ENCODE measurements at regions not wholly inside any gene's neighbourhood (a gene's known extent, or its start where the extent isn't known, plus 50 kb on each side); places are given as distances from the start of the nearest gene placed in this dataset.

GRCh38 chr7:46173476-46174195 lies 252.6 kb upstream of the IGFBP3 start:
- no peak for DNase-seq

- no peak for DNase-seq
These were observed 249.7 kb upstream of the IGFBP3 start for GRCh38 chr7:46170792-46171191.

DNA sequence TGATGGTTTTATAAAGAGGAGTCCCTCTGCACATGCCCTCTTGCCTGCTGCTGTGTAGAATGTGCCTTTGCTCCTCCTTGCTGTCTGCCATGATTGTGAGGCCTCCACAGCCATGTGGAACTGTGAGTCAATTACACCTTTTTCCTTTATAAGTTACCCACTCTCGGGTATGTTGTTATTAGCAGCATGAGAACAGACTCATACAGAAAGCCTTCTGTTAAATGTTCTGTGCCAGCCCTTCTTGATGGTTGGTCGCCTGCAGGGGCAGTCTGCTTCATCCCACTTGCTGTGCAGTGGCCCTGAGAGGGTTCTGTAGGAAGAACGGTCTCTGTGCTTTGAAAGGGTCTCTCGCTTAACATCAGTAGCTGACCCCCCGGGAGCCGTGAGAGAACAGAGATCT lies 248.9 kb upstream of the IGFBP3 start:
- DNase-seq = no peak

- DNase-seq = no peak
These were observed 248.3 kb upstream of the IGFBP3 start for GRCh38 chr7:46169384-46169755.

GRCh38 chr7:46168671-46169383 lies 247.8 kb upstream of the IGFBP3 start:
- no peak for DNase-seq

DNA sequence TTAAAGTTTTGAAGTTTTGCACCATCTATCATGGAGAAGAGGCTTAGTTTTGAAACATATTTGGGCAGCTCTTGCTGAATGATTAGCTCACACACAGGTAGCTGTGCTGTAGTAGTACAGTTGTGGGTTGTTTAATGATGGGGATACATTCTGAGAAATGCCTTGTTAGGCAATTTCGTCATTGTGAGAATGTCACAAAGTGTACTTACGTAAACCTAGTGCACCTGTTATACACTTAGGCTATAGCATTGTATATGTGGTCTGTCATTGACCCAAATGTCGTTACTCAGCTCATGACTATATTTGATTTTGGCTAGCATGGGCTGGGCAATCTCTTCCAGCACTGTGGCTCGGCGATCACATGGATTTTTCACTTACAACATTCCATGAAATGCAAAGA lies 247.2 kb upstream of the IGFBP3 start:
- DNase-seq = no peak

DNA sequence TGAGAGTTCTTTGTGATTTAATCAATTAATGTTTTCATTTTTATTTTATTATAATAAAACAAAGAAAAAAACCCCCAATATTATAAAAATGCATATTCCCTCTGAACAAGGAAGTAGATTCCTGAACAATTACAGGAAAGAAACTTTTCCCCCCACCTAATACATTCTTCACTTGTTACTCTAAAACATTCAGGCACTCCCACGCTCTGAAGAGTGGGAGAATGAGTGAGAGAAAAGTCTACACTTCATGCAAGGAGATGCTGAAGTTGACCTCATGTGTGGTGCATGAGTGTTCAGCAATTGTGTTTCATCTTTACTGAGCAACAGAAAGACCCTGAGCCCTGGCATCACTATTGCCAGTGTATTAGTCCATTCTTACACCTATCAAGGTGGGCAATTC lies 244.2 kb upstream of the IGFBP3 start:
- DNase-seq = no peak

- DNase-seq = no peak
These were observed 243.6 kb upstream of the IGFBP3 start for GRCh38 chr7:46164629-46165028.

DNA sequence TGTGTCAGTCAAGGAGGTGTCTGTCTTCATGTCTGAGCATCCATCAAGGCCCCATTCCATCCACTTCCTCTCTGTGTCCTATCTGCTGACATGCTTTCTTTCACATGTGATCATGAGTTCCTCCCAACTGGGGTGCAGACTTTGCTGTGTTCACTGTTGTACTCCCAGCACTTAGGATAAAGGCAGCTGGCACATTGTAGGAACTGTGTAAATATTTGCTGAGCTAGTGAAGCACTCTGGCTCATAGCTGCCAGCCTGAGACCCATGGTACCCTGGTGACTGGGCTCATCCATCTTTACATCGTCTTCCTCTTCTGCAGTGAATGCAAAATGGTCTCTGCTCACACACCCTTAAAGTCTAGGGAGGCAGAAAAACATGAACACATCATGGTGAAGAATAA lies 242.2 kb upstream of the IGFBP3 start:
- no peak for DNase-seq

DNA sequence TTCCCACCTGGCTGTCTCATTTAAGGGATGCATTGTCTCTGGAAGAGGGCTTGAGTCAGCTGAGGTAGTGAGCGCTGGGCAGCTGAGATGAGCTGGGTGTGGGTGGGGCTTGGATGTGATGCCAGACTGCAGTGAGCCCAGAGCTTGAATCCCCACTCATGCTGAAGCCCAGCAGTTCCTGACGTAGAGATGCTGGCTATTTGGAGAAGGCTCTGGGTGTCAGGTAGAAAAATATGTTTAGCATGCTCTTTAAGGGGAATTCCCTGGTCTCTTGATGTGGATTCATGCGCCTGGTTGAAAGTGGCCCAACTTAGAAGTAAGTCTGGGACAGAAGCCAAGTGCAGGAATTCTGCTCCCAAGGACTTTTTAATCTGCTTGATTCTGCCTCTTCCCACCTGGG lies 241.5 kb upstream of the IGFBP3 start:
- DNase-seq = no peak

GRCh38 chr7:46160861-46161260 lies 239.8 kb upstream of the IGFBP3 start:
- no peak for DNase-seq

GRCh38 chr7:46157931-46158330 lies 236.9 kb upstream of the IGFBP3 start:
- no peak for DNase-seq

DNA sequence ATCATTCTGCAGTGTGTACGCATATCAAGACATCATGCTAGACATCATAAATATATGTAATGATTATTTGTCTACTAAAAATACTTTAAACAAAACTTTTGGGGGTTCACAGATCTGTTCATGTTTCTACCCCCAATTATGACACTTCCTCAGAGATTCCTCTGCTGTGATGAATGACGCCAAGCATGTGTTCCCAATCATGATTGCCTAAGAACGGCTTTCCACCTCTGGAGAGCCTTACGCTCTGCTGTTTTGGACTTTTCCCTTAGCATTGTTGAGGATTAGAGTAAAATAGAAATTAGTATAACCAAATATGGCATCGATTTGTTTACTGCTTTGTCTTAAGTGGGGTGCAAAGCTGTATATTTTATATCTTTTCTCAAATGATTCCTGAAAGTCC lies 236.3 kb upstream of the IGFBP3 start:
- DNase-seq = no peak

DNA sequence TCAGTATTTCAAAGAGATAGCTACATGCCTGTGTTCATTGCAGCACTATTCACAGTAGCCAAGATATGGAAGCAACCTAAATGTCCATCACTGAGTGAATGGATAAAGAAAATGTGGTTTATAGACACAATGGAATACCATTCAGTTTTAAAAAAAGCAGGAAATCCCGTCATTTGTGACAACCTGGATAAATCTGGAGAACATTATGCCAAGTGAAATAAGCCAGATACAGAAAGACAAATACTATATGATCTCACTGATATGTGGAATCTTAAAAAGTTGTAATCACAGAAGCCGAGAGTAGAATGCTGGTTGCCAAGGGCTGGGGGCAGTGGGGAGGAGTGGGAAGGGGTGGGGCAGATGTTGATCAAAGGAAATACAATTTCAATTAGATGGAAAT lies 235.8 kb upstream of the IGFBP3 start:
- no peak for DNase-seq

- DNase-seq = no peak
These were observed 235.0 kb upstream of the IGFBP3 start for GRCh38 chr7:46156086-46156485.

GRCh38 chr7:46155367-46155766 lies 234.3 kb upstream of the IGFBP3 start:
- no peak for DNase-seq

- DNase-seq = no peak
These were observed 233.1 kb upstream of the IGFBP3 start for GRCh38 chr7:46153951-46154787.

DNA sequence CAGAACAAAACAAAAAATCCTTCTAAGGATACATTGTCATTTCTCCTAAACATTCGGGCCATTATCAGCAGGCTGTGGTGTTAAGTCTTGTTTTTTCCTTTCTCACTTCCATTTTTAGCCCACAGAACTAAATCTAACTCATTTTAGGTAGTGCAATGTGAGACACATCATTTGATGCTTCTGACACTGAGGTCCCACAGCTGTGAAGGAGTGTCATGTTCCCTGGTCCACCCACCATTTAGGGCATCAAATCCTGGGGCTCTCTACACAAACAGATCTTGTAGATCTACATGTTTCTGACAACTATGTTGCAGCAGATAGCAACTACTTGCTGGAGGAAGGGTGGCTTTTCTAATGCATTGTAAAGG lies 232.5 kb upstream of the IGFBP3 start:
- DNase-seq = no peak

GRCh38 chr7:46152696-46153095 lies 231.6 kb upstream of the IGFBP3 start:
- no peak for DNase-seq

DNA sequence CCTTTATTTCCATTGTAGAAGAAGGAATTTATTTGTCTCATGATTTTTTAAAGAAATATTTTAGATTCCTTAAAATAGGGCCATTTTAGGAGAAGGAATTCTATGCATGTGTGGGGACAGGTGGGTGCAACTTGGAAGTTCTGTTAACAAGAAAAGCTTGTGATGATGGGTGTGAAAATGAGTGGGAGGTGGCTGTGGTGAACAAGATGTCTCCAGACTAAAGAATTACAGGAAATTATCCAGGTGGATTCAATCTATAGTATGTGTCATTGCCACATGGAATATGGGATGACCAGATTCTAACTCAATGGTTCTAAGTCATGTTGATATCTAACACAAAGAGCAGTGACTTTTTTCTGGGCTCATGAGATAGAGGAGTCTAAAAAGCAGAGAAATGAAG lies 229.6 kb upstream of the IGFBP3 start:
- no peak for DNase-seq

GRCh38 chr7:46150202-46150601 lies 229.1 kb upstream of the IGFBP3 start:
- DNase-seq = no peak

DNA sequence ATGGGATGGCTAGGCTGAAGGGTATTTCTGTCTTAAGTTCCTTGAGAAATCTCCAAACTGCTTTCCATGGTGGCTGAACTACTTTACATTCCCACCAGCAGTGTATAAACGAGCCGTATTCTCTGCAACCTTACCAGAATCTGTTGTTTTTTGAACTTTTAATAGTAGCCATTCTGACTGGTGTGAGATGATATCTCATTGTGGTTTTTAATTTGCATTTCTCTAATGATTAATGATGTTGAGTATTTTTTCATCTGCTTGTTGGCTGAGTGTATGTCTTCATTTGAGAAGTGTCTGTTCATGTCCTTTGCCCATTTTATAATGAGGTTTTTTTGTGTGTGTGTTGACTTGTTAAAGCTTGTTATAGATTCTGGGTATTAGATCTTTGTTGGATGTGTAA lies 226.8 kb upstream of the IGFBP3 start:
- DNase-seq = no peak

- no peak for DNase-seq
These were observed 225.6 kb upstream of the IGFBP3 start for GRCh38 chr7:46146454-46147255.

Data from NCI-H2171 treated with DMSO at 0.1 percent for 48 hours (cell line).